PFSK-1 (cell line): ENCODE measurements at regions not wholly inside any gene's neighbourhood (a gene's known extent, or its start where the extent isn't known, plus 50 kb on each side); places are given as distances from the start of the nearest gene placed in this dataset.

Experiments used
- POLR2AphosphoS5 ChIP-seq: IDR thresholded peaks from 2 replicates; pipeline ENCODE4 v1.6.1; 2012; ENCODE audit warnings: low read depth, mild to moderate bottlenecking, control low read depth, low read length, moderate library complexity
- REST ChIP-seq, 2 experiments: IDR thresholded peaks; 2 replicates each; pipeline versions ENCODE4 v1.6.1 to v1.8.0; 2011 to 2012; ENCODE audit warnings: low read depth in 2 of 2, low read length in 2 of 2, control low read depth in 1 of 2, inconsistent platforms in 1 of 2, mild to moderate bottlenecking in 1 of 2, moderate library complexity in 1 of 2; ENCODE audit not compliant: insufficient read depth in 1 of 2
- SIN3A ChIP-seq: IDR thresholded peaks from 2 replicates; pipeline ENCODE4 v1.6.1; 2012; ENCODE audit warnings: mild to moderate bottlenecking, low read length, moderate library complexity, borderline replicate concordance; ENCODE audit not compliant: insufficient read depth
- TAF1 ChIP-seq: IDR thresholded peaks from 2 replicates; pipeline ENCODE4 v1.6.1; 2012; ENCODE audit warnings: low read length, control low read depth, borderline replicate concordance; ENCODE audit not compliant: insufficient read depth

- no peak for TF ChIP-seq REST (IDR thresholded peaks at IDR 0.05; ENCODE audit: insufficient read depth in 1 of 2, low read depth in 2 of 2, low read length in 2 of 2)
- no peak for TF ChIP-seq TAF1
- TF ChIP-seq POLR2AphosphoS5 = no peak
- TF ChIP-seq SIN3A = no peak
Observed at GRCh38 chr3:81043009-81043408, 718.4 kb downstream of the GBE1 start.
